SIG-M5 treated with dmso at 0.1 percent for 504 hours (cell line): ENCODE measurements at regions not wholly inside any gene's neighbourhood (a gene's known extent, or its start where the extent isn't known, plus 50 kb on each side); places are given as distances from the start of the nearest gene placed in this dataset.

Experiments
- DNase-seq: peaks from one replicate; lab custom pipeline; 2025; ENCODE audit not compliant: unreplicated experiment; lab: John Stamatoyannopoulos, UW

GRCh38 chr11:79582434-79582833 lies 141.6 kb upstream of the TENM4 start:
- DNase-seq = no peak

- no peak for DNase-seq
Measured at GRCh38 chr11:79579063-79579462, 138.2 kb upstream of the TENM4 start.

GRCh38 chr11:79578116-79578515 lies 137.3 kb upstream of the TENM4 start:
- no peak for DNase-seq

GRCh38 chr11:79575701-79576100 lies 134.9 kb upstream of the TENM4 start:
- DNase-seq = no peak

GRCh38 chr11:79570104-79570503 lies 129.3 kb upstream of the TENM4 start:
- peak; percentile 61 for DNase-seq

- no peak for DNase-seq
Measured at GRCh38 chr11:79564288-79564925, 123.6 kb upstream of the TENM4 start.

- no peak for DNase-seq
Measured at GRCh38 chr11:79561496-79561895, 120.7 kb upstream of the TENM4 start.

GRCh38 chr11:79550809-79551208 lies 110.0 kb upstream of the TENM4 start:
- DNase-seq = no peak

GRCh38 chr11:79547256-79547655 lies 106.4 kb upstream of the TENM4 start:
- DNase-seq = no peak

- DNase-seq = no peak
Measured at GRCh38 chr11:79546351-79546750, 105.5 kb upstream of the TENM4 start.

GRCh38 chr11:79544361-79544760 lies 103.5 kb upstream of the TENM4 start:
- no peak for DNase-seq

- no peak for DNase-seq
Measured at GRCh38 chr11:79543101-79543500, 102.3 kb upstream of the TENM4 start.

- DNase-seq = no peak
Measured at GRCh38 chr11:79541466-79541865, 100.6 kb upstream of the TENM4 start.

- DNase-seq = no peak
Measured at GRCh38 chr11:79538775-79539174, 97.9 kb upstream of the TENM4 start.

- no peak for DNase-seq
Measured at GRCh38 chr11:79536155-79536917, 95.5 kb upstream of the TENM4 start.

- no peak for DNase-seq
Measured at GRCh38 chr11:79535606-79536005, 94.8 kb upstream of the TENM4 start.

GRCh38 chr11:79525257-79525656 lies 84.4 kb upstream of the TENM4 start:
- DNase-seq = no peak

- no peak for DNase-seq
Measured at GRCh38 chr11:79522626-79523025, 81.8 kb upstream of the TENM4 start.

- no peak for DNase-seq
Measured at GRCh38 chr11:79520086-79520485, 79.3 kb upstream of the TENM4 start.

GRCh38 chr11:79515781-79516180 lies 75.0 kb upstream of the TENM4 start:
- no peak for DNase-seq

- DNase-seq = no peak
Measured at GRCh38 chr11:79514695-79515094, 73.9 kb upstream of the TENM4 start.

- DNase-seq = no peak
Measured at GRCh38 chr11:79514290-79514689, 73.5 kb upstream of the TENM4 start.
